NOMO-1 treated with DMSO at 0.1 percent for 48 hours (cell line): ENCODE measurements at regions not wholly inside any gene's neighbourhood (a gene's known extent, or its start where the extent isn't known, plus 50 kb on each side); places are given as distances from the start of the nearest gene placed in this dataset.

Experiments used
- DNase-seq: peaks from one replicate; lab custom pipeline; 2025; ENCODE audit not compliant: unreplicated experiment; lab: John Stamatoyannopoulos, UW

GRCh38 chr19:13611596-13611995 lies 105.3 kb upstream of the CACNA1A start:
- DNase-seq, result no peak

GRCh38 chr19:13610039-13610691 lies 103.9 kb upstream of the CACNA1A start:
- no peak for DNase-seq

GRCh38 chr19:13606156-13606555 lies 99.9 kb upstream of the CACNA1A start:
- DNase-seq, result no peak

- peak; percentile 11 for DNase-seq
Observed at GRCh38 chr19:13604902-13605586, 98.8 kb upstream of the CACNA1A start.

- DNase-seq, result no peak
Observed at GRCh38 chr19:13600802-13601201, 94.5 kb upstream of the CACNA1A start.

GRCh38 chr19:13600091-13600490 lies 93.8 kb upstream of the CACNA1A start:
- DNase-seq, result no peak

GRCh38 chr19:13599681-13600080 lies 93.4 kb upstream of the CACNA1A start:
- no peak for DNase-seq

- no peak for DNase-seq
Observed at GRCh38 chr19:13598098-13598497, 91.8 kb upstream of the CACNA1A start.

- peak; percentile 67 for DNase-seq
Observed at GRCh38 chr19:13597640-13598039, 91.4 kb upstream of the CACNA1A start.

- DNase-seq, result peak; percentile 40
Observed at GRCh38 chr19:13588957-13589833, 82.9 kb upstream of the CACNA1A start.

GRCh38 chr19:13585512-13585911 lies 79.2 kb upstream of the CACNA1A start:
- DNase-seq, result no peak

- DNase-seq, result no peak
Observed at GRCh38 chr19:13583753-13584152, 77.5 kb upstream of the CACNA1A start.

GRCh38 chr19:13583114-13583513 lies 76.8 kb upstream of the CACNA1A start:
- no peak for DNase-seq

- no peak for DNase-seq
Observed at GRCh38 chr19:13581576-13581975, 75.3 kb upstream of the CACNA1A start.

- no peak for DNase-seq
Observed at GRCh38 chr19:13579388-13580060, 73.2 kb upstream of the CACNA1A start.

GRCh38 chr19:13576726-13577125 lies 70.4 kb upstream of the CACNA1A start:
- no peak for DNase-seq

GRCh38 chr19:13574933-13575332 lies 68.7 kb upstream of the CACNA1A start:
- DNase-seq, result no peak

GRCh38 chr19:13573056-13573667 lies 66.9 kb upstream of the CACNA1A start:
- DNase-seq, result no peak

- DNase-seq, result no peak
Observed at GRCh38 chr19:13561461-13561860, 55.2 kb upstream of the CACNA1A start.

GRCh38 chr19:13557756-13558398 lies 51.6 kb upstream of the CACNA1A start:
- DNase-seq, result no peak
